ENCODE measurements at regions not wholly inside any gene's neighbourhood (a gene's known extent, or its start where the extent isn't known, plus 50 kb on each side); places are given as distances from the start of the nearest gene placed in this dataset.
"Not testable (repeated sequence)": the region's sequence is repeated elsewhere in the genome, so short reads cannot be mapped to it uniquely, and the experiment has no call there.

DNA sequence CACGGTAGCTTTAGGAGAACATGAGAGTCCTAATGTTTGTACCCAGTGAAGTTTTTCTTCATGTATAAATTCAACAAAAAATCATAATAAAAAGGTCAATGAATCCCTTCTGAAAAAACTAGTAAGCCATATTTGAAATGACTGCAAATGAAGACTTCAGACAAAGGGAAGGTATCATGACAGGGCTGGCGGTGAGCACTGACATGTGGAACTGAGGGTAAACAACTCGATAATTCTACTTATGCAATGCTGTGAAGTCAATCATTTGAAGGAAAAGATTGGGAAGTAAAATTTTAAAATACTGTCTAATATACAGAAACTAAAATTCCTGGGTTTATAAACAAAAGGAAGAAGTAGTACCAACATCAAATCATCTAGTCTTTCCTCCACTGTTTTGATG lies 190.2 kb upstream of the COPS8 start:
- DNase-seq (ENCODE audit: low spot score), result no peak

DNA sequence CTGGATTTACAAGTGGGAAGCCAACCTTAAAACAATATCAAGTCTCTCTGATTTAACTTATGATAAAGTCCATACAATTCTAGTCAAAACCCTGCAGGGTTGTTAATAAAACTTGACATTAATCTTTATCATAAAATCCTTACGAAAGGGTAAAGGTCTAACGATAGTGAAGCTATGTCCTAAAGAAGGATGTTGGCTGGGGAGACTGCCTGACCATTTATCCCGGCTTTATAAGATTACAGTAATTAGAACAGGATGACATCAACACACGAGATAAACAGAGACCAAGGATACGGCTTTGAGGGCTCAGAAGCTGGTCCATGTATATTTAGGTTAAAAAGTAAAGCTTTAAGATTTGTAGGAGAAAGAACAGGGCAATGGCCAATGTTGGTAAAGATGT lies 189.0 kb upstream of the COPS8 start:
- DNase-seq (ENCODE audit: low spot score), result no peak

DNA sequence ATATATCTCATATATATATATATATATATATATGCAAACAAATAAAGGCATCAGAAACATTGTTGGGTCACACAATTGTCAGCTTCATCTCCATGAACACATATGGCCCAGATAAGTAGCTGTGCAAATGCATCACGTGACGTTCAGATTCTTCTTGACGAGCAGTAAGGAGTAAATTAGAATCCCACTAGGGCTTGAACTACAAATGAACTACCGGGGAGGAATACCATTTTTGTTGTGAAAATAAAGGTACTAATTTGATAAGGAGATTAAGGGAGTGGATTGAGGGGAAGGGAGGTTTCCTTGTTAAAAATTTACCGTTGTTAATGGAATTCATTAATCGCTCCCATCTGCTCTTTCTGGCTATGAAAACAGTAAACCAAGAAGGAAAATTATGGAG lies 186.5 kb upstream of the COPS8 start:
- no peak for DNase-seq (ENCODE audit: low spot score)

DNA sequence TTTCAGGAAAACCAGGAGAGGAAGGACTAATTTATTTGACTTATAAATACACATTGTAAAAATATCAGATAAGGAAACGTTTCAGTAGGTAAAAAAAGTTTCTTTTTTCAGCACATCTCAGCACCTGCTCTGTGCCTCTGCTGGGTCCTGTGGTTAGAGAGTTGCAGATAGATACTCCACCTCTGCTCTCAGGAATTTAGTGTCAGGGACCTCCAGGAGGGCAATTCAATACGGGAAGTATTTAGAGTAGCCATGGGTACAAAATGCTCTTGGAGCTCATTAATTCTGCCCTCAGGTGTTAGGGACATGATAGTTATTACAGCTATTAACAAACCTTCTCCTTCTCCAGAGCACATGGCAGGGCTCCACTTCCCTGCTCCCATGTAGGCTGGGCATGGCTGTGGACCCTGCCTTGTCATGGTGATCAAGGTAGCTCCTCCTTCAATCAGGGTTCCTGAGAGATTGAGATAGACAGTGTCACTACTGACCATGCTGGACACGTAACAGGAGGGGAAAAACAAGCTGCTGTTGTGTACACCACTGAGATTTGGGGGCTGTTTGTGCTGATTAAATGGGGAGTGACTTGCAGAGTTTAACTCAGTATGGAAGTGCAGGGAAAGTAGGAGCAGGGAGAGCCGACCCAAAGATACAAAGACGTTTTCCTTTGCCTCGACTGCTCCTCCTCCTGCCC lies 185.6 kb upstream of the COPS8 start:
- no peak for DNase-seq (ENCODE audit: low spot score)

DNA sequence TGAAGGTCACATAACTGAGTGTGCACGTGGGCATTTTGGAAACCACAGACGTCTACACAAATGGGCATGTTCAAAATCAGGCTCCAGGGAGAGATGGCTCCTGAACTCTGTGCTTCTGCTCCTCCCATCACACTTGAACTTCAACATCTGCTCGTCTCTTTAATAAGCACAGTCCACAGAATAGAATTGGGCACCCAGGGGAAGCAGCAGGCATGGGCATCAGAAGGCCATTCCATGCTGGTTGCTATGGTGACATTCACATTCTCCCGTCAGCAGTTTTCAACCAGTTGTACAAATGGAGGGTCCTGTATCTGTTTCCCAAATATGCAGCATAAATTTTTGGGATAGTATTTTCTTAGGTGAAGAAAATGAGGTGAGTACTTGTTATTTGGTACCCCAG lies 183.7 kb upstream of the COPS8 start:
- no peak for DNase-seq (ENCODE audit: low spot score)

DNA sequence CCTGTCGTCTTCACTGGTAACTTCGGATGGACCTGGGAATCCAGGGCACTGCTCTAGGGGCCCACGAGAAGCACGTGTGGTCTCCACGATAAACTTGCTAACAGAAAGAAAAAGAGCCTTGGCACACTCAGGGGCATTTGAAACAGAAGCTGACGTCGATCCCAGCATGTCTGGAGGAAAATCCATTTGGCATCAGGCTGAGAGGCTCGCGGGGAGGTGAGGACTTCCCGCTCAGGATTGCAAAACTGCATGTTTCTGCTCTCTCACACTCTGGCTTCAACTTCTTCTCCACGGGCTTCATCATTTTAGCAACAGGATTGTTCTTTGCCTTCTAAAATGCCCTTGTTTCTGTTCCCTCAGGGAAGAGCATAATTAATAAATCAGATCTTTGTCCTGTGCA lies 181.7 kb upstream of the COPS8 start:
- DNase-seq (ENCODE audit: low spot score), result no peak

DNA sequence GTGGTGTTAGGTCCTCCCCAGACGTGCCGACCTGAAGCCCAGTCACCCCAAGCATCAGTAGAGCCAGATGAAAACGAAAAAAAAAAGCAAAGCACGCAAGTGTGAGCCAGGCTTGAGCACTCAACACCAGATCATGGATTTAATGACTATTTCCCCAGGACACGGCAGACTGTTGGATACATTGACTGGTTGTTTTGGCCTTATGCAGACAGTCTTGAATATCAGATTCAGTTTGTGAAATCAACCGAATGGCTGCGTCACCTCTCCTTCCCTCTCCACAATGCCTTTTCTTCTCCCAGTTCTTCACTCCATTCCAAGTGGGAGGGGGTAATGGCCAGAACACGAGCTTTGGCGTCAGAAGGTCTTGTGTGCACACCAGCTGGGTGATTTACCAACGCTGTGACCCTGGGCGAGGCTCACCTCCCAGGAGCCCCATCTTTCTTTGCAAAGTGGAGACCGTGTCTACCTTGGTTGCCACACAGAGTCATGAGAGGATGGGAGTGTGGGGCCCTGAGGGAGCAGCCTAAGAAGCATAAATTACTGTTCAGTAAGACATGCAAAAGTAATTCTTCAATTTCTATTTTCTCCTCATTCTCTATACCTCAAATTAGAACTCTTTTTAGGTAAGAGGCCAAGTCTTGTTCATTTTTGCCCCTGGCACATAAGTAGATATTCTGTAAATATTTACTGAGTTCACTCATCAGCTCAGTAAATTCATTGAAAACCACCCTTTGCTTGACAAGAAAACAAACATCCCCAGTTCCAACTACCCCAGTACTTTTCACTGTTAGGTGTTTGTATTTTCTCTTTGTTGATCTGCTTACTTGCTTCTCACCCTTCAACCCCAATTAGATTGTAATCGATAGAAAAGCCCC lies 181.1 kb upstream of the COPS8 start:
- DNase-seq (ENCODE audit: low spot score), result no peak

DNA sequence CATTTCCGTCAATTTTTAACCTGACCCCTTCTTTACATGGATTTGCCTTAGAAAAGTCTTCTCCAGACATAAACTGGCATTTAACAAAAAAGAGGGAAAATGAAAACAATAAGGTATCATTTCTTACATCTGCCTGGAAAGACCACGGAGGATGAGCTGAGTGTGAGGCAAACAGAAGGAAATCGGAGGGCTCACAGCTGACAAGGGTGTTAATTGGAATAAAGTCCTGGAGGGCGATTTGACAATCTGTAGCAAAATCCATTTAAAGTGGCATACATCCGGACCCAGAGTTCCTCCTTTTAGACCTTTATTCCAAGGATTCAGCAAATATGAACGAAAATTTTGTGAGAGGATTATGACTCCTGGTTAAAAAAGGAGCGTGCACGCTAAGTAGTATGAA lies 179.7 kb upstream of the COPS8 start:
- DNase-seq (ENCODE audit: low spot score), result no peak

DNA sequence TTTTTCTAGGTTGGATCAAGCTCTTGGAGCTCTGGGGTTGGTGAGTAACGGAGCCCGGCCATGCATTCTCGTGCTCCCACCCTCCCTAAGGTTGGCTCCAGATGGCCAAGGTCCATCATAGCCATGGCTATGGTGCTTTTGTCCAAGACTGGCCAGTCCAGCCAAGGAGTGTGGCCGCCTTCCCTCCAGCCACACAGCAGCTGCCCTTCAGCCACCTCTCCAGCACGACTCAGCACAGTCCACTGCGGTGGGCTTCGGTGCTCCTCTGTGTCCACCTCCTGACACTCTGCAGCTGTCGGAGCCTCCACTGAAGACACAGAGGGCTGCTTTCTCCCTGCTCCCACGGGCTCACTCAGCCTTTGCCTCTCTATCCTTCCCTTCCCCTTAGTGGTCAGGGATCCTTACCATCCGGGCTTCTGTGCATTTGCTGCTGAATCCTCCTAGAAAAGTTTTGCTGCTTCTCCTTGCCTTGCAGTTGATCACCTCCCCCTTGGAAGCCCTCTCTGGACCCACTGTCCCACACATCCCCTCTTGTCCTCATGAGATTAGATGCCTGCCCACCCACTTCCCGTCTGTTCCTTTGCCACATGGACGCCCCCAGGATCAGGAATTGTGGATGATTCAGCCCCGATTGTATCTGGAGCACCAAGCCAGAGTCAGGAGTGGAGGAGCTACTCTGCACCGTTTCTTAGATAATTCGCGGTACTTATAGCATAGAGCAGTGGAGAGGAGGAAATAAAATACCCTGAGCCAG lies 177.1 kb upstream of the COPS8 start:
- no peak for DNase-seq (ENCODE audit: low spot score)

DNA sequence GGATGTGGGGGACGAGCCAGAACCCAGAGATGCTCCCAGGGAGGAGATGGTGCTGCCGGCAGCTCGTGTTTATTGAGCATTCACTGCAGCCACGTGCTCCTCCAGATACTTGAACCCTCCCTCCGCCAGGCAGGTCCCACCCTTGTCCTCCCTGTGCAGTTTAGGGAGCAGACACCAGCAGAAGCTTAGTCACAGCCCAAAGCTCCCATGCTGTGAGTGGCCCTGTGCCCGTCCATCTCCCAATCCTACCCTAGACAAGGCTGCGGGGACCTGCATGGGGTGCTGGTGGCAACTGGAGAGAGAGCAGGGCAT lies 176.5 kb upstream of the COPS8 start:
- DNase-seq (ENCODE audit: low spot score), result no peak

DNA sequence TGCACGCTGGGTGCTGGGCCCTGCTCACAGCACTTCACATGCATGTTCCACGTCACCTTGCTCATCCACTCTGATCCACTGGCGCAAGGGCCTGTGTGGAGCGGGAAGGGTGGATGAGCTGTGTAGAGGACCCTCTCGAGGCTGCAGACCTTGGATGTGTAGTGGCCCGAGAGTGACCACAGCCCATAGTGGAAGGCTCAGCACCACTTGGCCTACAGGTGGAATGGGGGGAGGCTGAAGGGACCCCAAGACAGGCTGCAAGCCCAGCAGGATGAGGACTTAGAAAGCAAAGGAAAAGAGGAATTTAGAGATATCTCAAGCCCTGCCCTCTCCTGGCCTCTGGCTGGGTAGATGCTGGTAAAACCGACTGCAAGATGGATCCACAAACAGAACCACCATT lies 175.9 kb upstream of the COPS8 start:
- DNase-seq (ENCODE audit: low spot score), result no peak

DNA sequence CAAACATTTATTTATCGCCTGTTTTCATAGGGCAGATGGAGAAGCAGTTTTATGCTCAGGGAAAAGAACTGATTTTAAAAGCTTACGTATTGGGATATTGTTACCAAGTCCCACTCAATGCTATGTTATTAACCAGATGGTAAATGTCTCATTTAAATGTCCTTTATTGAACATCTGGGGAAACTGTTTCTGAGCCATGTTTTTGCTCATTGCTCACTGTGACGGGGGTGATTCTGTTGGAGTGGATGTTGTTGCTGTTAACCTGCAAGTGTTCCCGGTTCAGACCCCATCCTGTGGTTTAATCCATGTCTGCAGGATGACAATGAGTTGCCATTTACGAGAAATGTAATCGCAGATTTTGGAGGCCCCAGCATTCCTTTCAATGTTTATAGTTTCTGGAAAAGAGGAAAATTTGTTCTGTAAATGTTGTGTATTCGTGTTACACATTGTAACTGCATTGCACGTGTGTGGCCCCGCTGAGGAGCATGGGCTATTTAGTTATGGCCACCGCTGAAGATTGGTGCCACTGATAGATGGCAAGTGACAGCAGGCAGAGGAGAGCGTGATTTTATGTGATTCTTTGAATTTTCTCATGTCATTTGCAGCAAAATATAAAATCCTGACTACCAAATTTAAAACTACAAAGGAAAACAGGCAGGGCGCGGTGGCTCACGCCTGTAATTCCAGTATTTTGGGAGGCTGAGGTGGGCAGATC lies 174.8 kb upstream of the COPS8 start:
- no peak for DNase-seq (ENCODE audit: low spot score)

DNA sequence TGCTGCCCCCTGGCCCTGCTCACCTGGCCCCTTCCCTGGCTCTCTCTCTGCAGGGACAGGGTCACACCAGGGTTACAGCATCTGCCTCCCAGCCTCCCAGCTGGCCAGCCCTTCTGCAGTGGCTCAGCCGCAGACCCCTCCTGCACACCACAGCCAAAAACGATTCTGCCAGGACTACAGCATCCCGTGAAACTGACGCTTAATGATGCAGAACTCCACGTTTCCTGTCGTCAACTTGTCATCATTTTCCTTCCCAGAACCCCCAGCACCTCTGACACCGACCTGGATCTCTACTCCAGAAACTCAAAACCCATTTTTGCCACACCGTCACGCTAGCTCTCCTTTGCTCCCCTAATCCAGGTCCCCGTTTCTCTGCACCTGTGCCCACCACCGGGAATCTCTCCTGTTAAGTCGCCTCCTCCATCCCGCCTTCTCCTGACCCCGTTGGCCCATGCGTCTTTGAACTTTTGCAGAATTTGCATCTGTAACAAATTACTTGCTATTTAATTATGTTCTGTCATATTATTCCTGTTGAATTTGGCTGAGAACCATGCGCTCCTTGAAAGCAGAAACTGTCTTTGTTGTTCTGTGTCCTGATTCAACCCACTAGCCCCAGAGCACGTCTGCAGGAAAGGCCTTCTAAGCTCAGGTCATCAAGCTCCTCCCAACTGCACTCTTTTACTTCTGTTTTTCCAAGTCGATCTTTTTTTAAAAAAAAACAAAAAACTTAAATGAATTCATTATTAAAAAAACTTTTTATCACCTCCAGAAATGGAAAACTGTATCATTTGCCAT lies 173.2 kb upstream of the COPS8 start:
- DNase-seq (ENCODE audit: low spot score), result no peak

DNA sequence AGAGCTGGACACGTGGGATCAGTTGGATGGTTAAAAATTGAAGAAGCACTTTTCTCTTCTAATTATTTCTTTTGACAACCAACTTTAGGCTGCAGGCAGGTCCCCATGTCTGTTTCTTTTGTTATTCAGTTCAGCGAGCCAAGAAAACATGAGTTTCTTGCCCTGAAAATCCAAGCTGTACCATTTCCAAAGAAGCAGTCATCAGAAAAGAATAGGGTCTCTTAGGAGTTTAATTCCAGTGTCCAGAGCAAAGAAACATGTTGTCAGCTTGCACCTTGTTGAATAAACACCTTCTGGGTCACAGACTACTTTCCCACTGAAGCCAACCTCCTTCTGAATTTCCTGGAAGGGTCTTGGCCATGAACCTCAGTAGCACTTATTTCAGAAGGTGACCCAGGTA lies 170.5 kb upstream of the COPS8 start:
- no peak for DNase-seq (ENCODE audit: low spot score)

DNA sequence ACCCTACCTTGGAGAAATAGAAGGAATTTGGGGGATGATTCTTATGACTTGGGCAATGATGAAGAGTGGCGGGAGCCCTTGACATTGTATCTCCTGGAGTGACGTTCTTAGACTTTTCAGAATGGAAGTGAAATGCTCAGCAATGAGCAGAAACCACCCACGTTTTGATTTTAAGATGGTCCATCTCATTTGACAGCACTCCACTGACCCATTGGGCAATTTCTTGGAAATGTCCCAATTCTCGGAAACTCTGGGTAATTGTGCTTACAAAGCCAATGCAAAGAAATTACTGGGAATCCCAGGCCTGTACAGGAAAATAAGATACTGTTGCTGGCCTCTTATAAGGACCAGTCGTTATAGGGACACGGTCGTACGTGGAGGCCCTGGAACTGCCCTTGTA lies 170.0 kb upstream of the COPS8 start:
- no peak for DNase-seq (ENCODE audit: low spot score)

DNA sequence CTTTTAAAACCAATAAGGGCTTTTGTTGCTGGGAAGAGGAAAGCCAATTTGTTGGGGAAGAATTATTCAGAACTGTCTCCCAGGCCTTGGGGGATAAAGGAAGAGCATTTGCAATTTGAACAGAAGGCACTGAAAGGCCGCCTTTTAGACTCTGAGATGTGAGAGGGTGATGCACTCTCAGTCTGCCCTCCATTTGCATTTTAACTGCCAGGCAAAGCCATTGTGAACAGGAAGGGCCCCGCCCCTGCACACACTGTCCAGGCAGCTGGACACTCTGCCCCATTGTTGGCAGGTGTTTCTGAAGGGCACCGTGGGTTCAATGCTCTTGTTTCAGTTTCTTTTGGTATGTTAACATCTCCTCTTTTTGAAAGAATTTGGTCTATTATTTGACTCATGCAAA lies 169.5 kb upstream of the COPS8 start:
- no peak for DNase-seq (ENCODE audit: low spot score)

DNA sequence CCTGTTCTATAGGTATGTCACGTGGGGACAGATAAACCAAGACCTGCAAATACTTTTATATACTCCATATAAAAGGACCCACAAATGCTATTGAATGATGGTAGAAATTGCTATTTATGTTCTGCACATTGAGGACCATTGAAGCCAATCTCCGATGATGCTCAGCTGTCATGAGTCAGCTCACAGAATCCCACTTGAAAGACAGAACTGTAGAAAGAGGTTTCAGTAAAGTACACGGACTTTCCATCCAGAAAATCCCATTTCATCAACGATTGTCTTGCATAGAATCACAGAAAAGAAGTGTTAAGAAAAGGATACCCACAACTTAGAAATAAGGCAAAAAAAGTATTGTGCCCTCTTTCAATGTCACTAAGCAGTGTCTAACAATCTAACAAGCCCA lies 169.0 kb upstream of the COPS8 start:
- DNase-seq (ENCODE audit: low spot score), result no peak

DNA sequence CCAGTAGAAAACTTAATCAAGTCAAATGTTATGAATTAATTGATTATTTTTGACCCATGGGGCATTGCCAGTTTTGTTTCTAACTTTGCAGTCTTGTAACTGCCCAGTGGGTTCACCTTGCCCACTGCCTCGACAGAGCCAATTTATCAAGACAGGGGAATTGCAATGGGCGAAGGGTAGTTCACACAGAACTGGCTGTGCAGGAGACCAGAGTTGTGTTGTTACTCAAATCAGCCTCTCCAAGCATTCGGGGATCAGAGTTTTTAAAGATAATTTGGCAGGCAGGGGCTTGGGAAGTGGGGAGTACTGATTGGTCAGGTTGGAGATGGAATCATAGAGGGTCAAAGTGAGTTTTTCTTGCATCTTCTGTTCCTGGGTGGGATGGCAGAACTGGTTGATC lies 168.5 kb upstream of the COPS8 start:
- DNase-seq (ENCODE audit: low spot score), result no peak

DNA sequence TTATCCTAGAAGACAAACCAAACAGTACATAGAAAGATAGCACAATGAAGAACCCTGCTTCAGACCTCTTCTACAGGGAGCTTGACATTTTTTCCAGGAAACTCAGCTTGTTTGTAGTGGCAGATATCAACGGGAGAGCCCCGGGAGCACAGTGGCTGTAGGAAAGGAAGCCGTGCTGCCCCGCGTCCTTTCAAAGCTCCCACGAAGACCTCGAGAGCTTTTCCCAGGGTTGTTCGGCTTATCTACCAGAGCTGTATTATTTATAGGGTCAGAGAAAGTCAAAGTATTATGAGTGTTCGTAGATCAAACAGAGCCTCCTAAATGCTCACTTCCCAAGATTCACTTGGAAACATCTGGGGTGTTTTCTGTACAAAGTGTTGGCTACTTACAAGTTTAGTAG lies 167.1 kb upstream of the COPS8 start:
- no peak for DNase-seq (ENCODE audit: low spot score)

DNA sequence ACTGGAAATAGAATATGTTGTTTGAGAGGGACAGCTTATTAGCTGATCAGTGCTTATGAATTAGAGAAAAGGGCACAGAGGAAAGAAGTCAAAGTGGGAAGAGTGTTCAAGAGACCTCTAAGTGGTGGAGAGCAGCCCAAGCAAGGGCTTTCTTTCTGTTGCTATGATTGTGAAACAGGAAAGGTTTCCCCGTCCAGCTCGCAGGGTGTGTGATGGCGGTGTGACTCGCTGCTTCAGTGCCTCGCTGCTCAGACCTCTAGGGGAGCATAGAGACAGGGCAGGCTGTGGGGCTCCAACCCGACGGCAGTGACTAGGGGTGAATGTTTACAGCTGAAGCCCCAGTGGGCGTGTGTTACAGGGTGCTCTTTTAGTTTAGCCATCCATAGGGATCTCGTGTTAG lies 166.5 kb upstream of the COPS8 start:
- DNase-seq (ENCODE audit: low spot score), result no peak

DNA sequence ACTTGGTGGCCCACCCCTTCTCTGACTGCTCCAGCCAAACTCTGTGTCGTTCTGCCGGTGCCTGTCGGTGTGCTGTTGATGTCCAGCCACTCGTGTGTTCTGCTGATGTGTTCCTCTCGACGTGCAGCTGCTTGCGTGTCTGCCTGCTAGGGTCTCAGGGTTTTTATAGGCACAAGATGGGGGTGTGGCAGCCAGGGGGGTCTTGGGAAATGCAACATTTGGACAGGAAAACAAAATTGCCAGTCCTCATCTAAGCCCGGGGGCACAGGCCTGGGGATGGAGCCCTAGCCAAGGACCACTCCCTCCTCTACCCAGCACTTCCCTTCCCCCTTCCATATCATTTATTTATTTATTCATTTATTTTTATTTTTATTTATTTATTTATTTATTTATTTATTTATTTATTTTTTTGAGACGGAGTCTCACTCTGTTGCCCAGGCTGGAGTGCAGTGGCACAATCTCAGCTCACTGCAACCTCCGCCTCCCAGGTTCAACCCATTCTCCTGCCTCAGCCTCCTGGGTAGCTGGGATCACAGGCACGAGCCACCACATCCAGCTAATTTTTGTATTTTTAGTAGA lies 165.8 kb upstream of the COPS8 start:
- DNase-seq (ENCODE audit: low spot score), result not testable (repeated sequence)

Data from HuH-7.5 (cell line).